GM23248 (cell line): ENCODE measurements at regions not wholly inside any gene's neighbourhood (a gene's known extent, or its start where the extent isn't known, plus 50 kb on each side); places are given as distances from the start of the nearest gene placed in this dataset.

ENCODE experiments used
- EZH2 ChIP-seq: fragments of 200-600 bp; sonication (generic); IDR thresholded peaks from 2 replicates; pipeline ENCODE4 v1.6.1; 2018; ENCODE audit warnings: antibody characterized with exemption, mild to moderate bottlenecking; ENCODE audit not compliant: insufficient read depth, poor library complexity, severe bottlenecking
- EZH2phosphoT487 ChIP-seq: fragments of 200-600 bp; sonication (generic); IDR thresholded peaks from 2 replicates; pipeline ENCODE4 v1.6.1; 2018; ENCODE audit warnings: antibody characterized with exemption, moderate library complexity, mild to moderate bottlenecking, low read depth; ENCODE audit not compliant: insufficient read depth

DNA sequence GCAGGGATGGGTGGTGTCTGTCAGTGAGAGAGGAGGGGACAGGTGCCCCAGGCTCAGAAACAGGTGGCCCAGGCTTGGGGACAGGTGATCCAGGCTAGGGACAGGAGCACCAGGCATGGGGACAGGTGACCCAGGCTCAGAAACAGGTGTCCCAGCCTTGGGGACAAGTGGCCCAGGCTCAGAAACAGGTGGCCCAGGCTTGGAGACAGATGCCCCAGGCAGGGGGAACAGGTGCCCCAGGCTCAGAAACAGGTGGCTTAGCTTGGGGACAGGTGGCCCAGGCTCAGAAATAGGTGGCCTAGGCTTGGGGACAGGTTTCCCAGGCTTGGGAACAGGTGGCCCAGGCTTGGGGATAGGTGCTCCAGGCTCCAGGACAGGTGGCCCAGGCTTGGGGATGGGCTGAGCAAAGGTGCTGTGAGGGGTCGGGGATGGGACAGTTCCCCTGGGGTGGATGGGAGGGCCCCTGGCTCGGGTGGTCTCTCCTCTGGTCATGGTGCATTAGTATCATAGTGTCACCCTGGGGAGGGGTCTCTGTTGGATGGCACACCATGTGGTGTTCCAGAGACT, 87.7 kb upstream of the C1orf174 start:
- no peak for TF ChIP-seq EZH2
- TF ChIP-seq EZH2phosphoT487, result no peak
